Rectal smooth muscle tissue (tissue), 1 donor: ENCODE measurements at regions not wholly inside any gene's neighbourhood (a gene's known extent, or its start where the extent isn't known, plus 50 kb on each side); places are given as distances from the start of the nearest gene placed in this dataset.

Experiments used
- H3K27ac ChIP-seq: one replicate; pipeline ENCODE4 v1.7.0; 2013; ENCODE audit warnings: low read depth, low read length, inconsistent platforms
- H3K27me3 ChIP-seq: one replicate; pipeline ENCODE4 v1.7.0; 2013; ENCODE audit warnings: low read length; ENCODE audit not compliant: control insufficient read depth, insufficient read depth
- H3K36me3 ChIP-seq: one replicate; pipeline ENCODE4 v1.7.0; 2013; ENCODE audit warnings: low read length; ENCODE audit not compliant: control insufficient read depth, insufficient read depth
- H3K4me1 ChIP-seq: one replicate; pipeline ENCODE4 v1.7.0; 2013; ENCODE audit warnings: low read length; ENCODE audit not compliant: control insufficient read depth, insufficient read depth
- H3K4me3 ChIP-seq: one replicate; pipeline ENCODE4 v1.7.0; 2013; ENCODE audit warnings: low read length
- H3K9ac ChIP-seq: one replicate; pipeline ENCODE4 v1.7.0; 2013; ENCODE audit warnings: low read length

DNA sequence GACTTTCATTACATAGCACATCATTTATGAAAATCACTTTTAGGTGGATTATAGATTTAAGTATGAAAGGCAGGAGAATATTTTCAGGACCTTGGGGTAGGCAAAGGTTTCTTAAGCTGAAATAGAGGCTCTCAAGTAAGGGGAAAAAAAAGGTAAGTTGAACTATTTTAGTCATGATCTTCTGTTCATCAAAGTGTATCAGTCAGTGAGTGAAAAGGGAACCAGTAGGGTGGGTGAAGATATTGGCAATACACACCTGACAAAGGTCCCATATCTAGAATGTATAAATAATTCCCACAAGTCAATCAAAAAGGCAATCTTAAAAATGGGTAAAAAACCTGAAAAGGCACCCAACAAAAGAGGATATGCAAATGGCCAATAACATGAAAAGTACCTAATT is 218.6 kb downstream of the KLF13 start:
- Histone ChIP-seq H3K27ac (no peak overlapping the region), H3K4me3 (no peak overlapping the region), H3K27me3 (no peaks in the 10 kb centered on the region), H3K9ac (no peak overlapping the region), H3K36me3 (no peaks in the 10 kb centered on the region), H3K4me1 (no peaks in the 10 kb centered on the region)

DNA sequence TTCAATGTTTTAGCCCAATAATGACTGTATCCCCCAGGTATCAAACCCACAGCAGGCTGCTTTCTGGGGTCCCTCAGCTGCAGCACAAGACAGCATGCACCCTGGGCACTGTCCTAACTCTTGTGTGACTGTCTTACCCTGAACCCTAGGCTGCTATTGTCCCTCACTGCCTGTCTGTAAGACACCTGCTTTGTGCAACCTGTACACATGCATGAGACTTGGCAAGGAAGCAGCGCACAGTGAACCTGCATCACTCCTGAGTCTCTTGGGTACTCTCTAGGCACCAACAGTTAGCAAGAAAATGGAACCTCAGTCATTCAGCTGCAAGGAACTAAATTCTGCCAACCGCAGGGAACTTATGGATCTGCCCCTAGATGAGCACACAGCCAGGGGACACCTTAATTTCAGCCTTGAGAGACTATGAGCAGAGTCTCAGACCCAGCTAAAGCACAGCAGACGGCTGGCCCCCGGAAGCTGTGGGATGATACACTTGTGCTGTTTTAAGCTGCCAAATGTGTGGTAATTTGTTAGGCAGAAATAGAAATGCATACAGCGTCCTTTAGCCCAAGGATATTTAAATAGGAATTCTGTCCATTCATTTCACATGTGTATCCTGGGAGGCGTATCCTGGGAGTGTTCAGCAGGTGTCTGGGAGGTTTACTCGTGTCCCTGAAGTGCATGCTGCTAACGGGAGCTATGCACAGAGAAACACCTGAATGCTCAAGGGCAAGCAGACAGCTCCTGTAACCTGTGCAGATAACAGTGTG is 223.8 kb downstream of the KLF13 start:
- Histone ChIP-seq H3K36me3 (no peaks in the 10 kb centered on the region), H3K4me1 (no peaks in the 10 kb centered on the region), H3K4me3 (no peak overlapping the region), H3K9ac (no peak overlapping the region), H3K27ac (no peak overlapping the region), H3K27me3 (no peaks in the 10 kb centered on the region)

DNA sequence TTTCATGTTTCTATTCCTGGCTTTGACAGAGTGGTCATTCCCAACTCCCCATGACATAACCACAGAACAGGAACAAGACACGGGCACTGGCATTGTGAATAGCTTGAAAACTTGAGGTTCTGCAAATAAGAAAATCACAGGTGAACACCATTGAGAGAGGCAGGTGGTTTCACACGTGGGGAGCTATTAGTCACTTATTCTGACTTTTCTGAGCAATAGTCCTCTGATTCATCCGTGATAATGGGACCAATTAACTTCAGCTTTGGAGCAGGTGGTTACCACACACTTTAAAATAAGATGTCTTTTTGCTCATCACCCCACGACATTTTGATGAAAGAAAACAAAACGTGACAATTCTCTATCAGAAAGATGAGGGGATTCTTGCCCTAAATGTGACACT is 224.7 kb downstream of the KLF13 start:
- Histone ChIP-seq H3K36me3 (no peaks in the 10 kb centered on the region), H3K27ac (no peak overlapping the region), H3K4me1 (no peaks in the 10 kb centered on the region), H3K9ac (no peak overlapping the region), H3K27me3 (no peaks in the 10 kb centered on the region), H3K4me3 (no peak overlapping the region)

DNA sequence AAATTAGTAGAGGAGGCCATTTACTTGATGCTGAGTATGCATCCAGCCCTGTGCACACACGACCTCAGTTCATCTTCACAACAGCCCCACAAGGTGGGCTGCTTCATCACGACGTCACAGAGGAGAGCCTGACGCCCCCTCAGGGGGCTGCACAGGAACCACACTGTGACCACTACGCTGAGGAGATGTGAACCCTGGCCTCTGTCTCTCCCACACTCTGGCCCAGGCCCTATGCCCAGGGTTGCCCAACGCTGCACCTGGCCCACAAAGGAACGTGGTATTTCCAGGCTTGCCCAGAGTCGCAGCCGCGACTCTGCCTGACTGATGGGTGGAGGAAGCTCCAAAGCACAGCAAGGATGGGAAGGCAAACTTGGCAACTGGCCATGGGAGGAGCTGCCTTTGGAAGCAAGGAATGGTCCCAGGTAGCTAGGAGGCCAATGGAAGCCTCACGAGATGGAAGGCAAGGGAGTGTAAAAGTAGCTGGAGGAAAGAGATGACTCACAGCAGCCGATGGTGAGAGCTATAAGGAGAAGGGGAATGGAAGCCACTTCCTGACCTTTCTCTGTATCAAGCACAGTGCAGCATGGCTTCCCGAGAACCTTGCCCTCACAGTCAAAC is 226.0 kb downstream of the KLF13 start:
- H3K27ac ChIP-seq = no peak overlapping the region
- no peak overlapping the region for H3K9ac ChIP-seq
- no peaks in the 10 kb centered on the region for H3K4me1 ChIP-seq
- no peaks in the 10 kb centered on the region for H3K36me3 ChIP-seq
- H3K4me3 ChIP-seq = no peak overlapping the region
- H3K27me3 ChIP-seq = no peaks in the 10 kb centered on the region

DNA sequence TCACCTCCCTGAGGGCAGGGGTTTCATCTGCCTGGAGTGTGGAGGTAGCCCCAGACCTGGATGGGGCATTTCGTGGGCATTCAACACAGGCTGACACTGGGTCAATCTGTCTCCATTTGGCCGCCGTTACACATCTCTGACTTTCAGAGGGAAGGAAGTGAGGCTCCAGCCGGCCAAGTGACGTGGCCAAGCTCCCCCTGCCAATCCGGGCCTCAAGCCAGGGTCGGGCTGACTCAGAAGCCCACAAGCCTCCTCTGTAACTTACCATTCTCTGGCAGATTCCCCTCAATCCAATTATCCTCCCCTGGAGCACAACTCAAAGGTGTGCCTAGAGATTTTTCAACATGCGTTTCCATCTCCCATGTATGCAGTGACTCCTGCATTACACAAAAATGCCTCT is 227.6 kb downstream of the KLF13 start:
- no peak overlapping the region for H3K4me3 ChIP-seq
- no peaks in the 10 kb centered on the region for H3K27me3 ChIP-seq
- H3K27ac ChIP-seq = no peak overlapping the region
- no peak overlapping the region for H3K9ac ChIP-seq
- no peaks in the 10 kb centered on the region for H3K4me1 ChIP-seq
- no peaks in the 10 kb centered on the region for H3K36me3 ChIP-seq

DNA sequence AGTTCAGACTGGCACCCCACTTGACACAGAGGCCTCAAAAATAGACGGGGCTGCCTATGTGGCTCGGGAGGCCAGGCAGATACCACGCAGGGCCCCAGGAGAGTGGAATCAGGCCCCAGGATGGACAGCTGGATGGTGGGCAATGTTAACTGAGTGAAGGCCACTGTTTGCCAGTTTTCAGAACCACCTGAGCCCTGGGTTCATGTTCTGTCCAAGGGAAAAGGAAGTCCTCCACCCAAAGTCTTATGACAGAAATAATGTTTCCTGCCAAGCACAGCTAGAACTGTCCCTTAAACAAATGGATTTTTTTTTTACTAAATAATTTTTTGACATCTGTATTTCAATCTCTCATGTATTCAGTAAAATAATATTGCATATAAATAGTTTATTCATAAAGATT is 228.4 kb downstream of the KLF13 start:
- Histone ChIP-seq H3K4me3 (no peak overlapping the region), H3K9ac (no peak overlapping the region), H3K4me1 (no peaks in the 10 kb centered on the region), H3K27me3 (no peaks in the 10 kb centered on the region), H3K27ac (no peak overlapping the region), H3K36me3 (no peaks in the 10 kb centered on the region)

DNA sequence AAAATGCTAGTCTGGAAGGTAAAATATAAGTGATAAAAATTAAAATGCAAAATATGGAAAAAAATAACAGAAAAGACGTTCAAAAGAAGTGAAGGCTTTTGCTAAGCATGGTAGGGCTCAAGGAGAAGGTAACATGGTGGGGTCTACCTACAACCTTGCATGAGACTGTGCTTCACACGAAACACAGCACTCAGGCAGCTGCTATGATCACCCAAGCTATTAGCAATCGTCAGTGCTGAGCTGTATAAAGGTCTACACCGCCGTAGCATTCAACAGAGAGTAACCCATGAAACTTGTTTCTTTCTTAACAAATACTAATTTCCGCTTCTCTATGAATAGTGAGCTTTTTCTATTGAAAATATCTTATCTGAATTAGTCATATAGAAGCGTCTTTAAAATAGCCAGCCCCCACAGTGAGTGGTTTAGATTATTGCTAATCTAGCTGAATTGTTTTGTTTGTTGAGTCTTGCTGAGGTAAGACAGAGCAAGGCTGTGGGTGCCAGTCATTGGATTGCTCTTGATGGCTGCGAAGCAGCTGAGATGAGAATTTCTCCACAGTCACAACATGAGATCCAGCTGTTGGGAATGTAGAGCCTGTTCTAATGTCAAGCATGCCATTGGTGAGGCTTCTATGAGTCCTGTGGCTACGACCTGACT is 230.0 kb downstream of the KLF13 start:
- H3K27me3 ChIP-seq = no peaks in the 10 kb centered on the region
- H3K4me1 ChIP-seq = no peaks in the 10 kb centered on the region
- no peak overlapping the region for H3K4me3 ChIP-seq
- no peak overlapping the region for H3K9ac ChIP-seq
- H3K27ac ChIP-seq = no peak overlapping the region
- no peaks in the 10 kb centered on the region for H3K36me3 ChIP-seq

DNA sequence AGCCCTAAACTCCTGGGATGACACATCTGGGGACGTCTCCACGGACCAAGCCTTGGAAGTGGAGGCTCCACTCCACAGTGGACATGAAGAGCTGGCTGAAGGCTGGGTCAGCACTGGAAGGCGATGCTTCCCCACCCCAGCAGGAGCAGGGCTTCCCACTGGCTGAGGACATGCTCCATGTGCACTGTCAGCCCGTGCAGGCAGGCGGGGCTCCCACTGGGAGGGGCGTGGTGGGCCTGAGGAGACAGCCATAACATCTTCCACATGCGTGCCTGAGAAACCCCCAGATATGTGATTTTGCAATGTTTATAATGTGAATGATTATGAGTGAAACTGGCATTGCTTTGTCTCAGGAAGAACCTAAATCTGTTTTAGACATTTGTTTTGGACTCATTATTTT is 231.3 kb downstream of the KLF13 start:
- no peaks in the 10 kb centered on the region for H3K36me3 ChIP-seq
- no peak overlapping the region for H3K9ac ChIP-seq
- H3K4me1 ChIP-seq = no peaks in the 10 kb centered on the region
- H3K27me3 ChIP-seq = no peaks in the 10 kb centered on the region
- H3K27ac ChIP-seq = no peak overlapping the region
- H3K4me3 ChIP-seq = no peak overlapping the region

DNA sequence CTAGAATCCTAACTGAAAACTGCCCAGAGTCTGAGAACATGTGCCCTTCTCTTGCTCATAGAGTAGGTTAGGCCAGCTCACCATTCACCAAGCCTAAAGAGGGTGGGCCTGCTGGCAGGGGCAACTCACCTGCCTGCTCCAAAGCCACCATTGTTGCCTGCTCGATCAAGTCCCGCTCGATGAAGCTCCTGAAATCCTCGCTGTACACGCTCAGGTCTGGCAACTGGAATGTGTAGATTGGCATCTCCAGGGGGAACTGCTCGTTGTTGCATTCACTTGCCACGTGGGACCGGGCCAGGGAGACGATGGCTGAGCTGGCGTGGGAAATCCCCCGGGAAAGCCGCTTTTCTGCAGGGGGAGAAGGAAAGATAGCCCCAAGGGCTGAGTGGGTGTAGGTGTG is 232.2 kb downstream of the KLF13 start:
- no peak overlapping the region for H3K9ac ChIP-seq
- H3K27me3 ChIP-seq = no peaks in the 10 kb centered on the region
- no peak overlapping the region for H3K27ac ChIP-seq
- H3K4me1 ChIP-seq = no peaks in the 10 kb centered on the region
- no peak overlapping the region for H3K4me3 ChIP-seq
- no peaks in the 10 kb centered on the region for H3K36me3 ChIP-seq

DNA sequence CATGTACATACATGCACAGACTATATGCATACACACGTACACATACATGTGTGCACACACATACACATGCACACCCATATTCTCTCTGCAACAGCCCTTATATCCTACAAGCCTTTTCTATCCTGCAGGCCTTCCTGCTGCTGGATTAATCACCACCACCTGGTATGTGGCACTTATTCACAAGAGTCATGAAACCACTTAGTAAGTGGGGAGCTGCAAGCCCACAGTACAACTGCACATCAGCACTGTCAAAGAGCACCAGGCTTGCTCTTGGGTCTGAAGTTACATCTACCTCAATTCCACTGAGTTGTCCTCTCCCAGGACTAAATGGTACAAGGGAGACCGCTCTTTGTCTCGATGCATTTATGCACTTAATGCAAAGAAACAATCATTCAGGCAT is 233.2 kb downstream of the KLF13 start:
- Histone ChIP-seq H3K4me3 (no peak overlapping the region), H3K9ac (no peak overlapping the region), H3K36me3 (no peaks in the 10 kb centered on the region), H3K27ac (no peak overlapping the region), H3K4me1 (no peaks in the 10 kb centered on the region), H3K27me3 (no peaks in the 10 kb centered on the region)

DNA sequence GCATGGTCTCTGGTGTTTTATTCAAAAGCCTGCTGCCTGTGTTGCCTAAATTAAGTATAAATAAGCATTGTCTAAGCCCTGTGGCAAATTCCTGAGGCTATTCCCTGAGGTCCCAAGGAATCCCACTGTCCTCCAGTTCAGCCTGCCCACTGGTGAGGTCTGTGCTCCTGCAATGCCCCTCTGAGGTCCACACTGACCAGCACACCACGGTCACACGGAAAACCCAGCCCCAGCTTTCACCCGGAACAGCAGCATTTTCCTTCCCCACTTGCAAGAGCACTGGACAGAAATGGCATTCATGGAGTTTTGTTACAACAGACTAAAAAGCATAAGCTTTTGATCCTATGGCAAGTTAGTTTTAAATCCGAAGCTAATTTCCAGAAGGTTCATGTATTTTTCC is 234.0 kb downstream of the KLF13 start:
- Histone ChIP-seq H3K4me1 (no peaks in the 10 kb centered on the region), H3K27me3 (no peaks in the 10 kb centered on the region), H3K9ac (no peak overlapping the region), H3K4me3 (no peak overlapping the region), H3K36me3 (no peaks in the 10 kb centered on the region), H3K27ac (no peak overlapping the region)

DNA sequence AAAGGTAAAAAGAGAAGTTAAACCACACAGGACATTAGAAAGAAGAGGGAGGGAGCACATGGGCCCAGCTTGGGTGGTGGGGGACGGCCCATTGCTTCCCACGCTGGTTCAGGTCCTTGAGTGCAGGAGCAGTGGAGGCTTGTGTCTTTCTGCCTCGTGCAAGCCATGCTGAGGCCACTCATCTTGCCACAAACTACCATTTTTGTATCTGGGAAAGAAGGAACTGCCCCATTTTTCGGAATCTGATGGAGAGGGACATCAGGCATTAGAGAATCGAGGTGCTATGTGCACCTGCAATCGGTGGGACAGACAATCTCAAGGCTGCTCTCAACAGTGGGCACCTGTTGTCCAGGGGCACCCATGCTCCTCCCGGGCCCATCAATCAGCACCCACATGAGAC is 234.5 kb downstream of the KLF13 start:
- Histone ChIP-seq H3K27ac (no peak overlapping the region), H3K36me3 (no peaks in the 10 kb centered on the region), H3K4me1 (no peaks in the 10 kb centered on the region), H3K27me3 (no peaks in the 10 kb centered on the region), H3K4me3 (no peak overlapping the region), H3K9ac (no peak overlapping the region)

DNA sequence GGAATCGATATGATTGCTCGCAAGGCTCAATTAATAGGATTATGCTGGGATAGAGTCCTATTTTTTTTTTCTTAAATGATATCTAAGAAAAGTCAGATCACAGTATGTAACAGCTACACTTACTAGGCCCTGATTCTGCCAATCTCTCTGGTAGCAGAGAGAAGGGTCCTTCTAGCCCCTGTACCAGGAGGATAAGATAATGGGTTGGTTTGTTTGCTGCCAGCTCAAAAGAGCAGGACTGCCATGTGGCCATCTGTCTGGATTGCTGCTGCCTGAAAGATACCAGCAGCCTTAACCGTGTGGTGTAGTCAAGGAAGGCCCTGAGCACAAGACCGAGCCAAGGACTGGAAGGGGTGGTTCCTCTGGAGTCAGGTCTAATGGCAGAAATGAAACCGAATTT is 236.4 kb downstream of the KLF13 start:
- Histone ChIP-seq H3K27me3 (no peaks in the 10 kb centered on the region), H3K36me3 (no peaks in the 10 kb centered on the region), H3K4me3 (no peak overlapping the region), H3K27ac (no peak overlapping the region), H3K4me1 (no peaks in the 10 kb centered on the region), H3K9ac (no peak overlapping the region)
